ENCODE measurements at regions not wholly inside any gene's neighbourhood (a gene's known extent, or its start where the extent isn't known, plus 50 kb on each side); places are given as distances from the start of the nearest gene placed in this dataset.

GRCh38 chr5:167254132-167254531, 1037.3 kb upstream of the WWC1 start:
- no peak overlapping the region for H3K9ac ChIP-seq (ENCODE audit: low read length in 5 of 5)
- H3K4me3 ChIP-seq (ENCODE audit: low read depth in 1 of 5, low read length in 5 of 5): no peak overlapping the region
- no peak overlapping the region for H3K27ac ChIP-seq (ENCODE audit: low read depth, low read length)
- no peaks in the 10 kb centered on the region for H3K4me1 ChIP-seq (ENCODE audit: control insufficient read depth in 5 of 5, insufficient read depth in 5 of 5, low read length in 5 of 5)
- no peaks in the 10 kb centered on the region for H3K36me3 ChIP-seq (ENCODE audit: control insufficient read depth in 5 of 5, insufficient read depth in 5 of 5, low read length in 5 of 5)
- no peaks in the 10 kb centered on the region for H3K27me3 ChIP-seq (ENCODE audit: control insufficient read depth in 5 of 5, insufficient read depth in 4 of 5, low read length in 5 of 5)
- no peaks in the 10 kb centered on the region for H3K9me3 ChIP-seq (ENCODE audit: control insufficient read depth in 5 of 5, low read length in 5 of 5)

GRCh38 chr5:167255926-167256325, 1035.5 kb upstream of the WWC1 start:
- no peak overlapping the region for H3K27ac ChIP-seq (ENCODE audit: low read depth, low read length)
- no peaks in the 10 kb centered on the region for H3K36me3 ChIP-seq (ENCODE audit: control insufficient read depth in 5 of 5, insufficient read depth in 5 of 5, low read length in 5 of 5)
- no peaks in the 10 kb centered on the region for H3K4me1 ChIP-seq (ENCODE audit: control insufficient read depth in 5 of 5, insufficient read depth in 5 of 5, low read length in 5 of 5)
- H3K9ac ChIP-seq (ENCODE audit: low read length in 5 of 5): no peak overlapping the region
- H3K9me3 ChIP-seq (ENCODE audit: control insufficient read depth in 5 of 5, low read length in 5 of 5): no peaks in the 10 kb centered on the region
- H3K27me3 ChIP-seq (ENCODE audit: control insufficient read depth in 5 of 5, insufficient read depth in 4 of 5, low read length in 5 of 5): no peaks in the 10 kb centered on the region
- H3K4me3 ChIP-seq (ENCODE audit: low read depth in 1 of 5, low read length in 5 of 5): no peak overlapping the region

- H3K4me1 ChIP-seq (ENCODE audit: control insufficient read depth in 5 of 5, insufficient read depth in 5 of 5, low read length in 5 of 5): peaks cover 0 to 4% (median 0%) of the 10 kb centered on the region in 5 donors
- H3K4me3 ChIP-seq (ENCODE audit: low read depth in 1 of 5, low read length in 5 of 5): no peak overlapping the region
- no peaks in the 10 kb centered on the region for H3K9me3 ChIP-seq (ENCODE audit: control insufficient read depth in 5 of 5, low read length in 5 of 5)
- H3K36me3 ChIP-seq (ENCODE audit: control insufficient read depth in 5 of 5, insufficient read depth in 5 of 5, low read length in 5 of 5): no peaks in the 10 kb centered on the region
- H3K27ac ChIP-seq (ENCODE audit: low read depth, low read length): no peak overlapping the region
- no peaks in the 10 kb centered on the region for H3K27me3 ChIP-seq (ENCODE audit: control insufficient read depth in 5 of 5, insufficient read depth in 4 of 5, low read length in 5 of 5)
- no peak overlapping the region for H3K9ac ChIP-seq (ENCODE audit: low read length in 5 of 5)
These were observed 1031.6 kb upstream of the WWC1 start for GRCh38 chr5:167259806-167260205.

GRCh38 chr5:167261309-167262100, 1029.9 kb upstream of the WWC1 start:
- Histone ChIP-seq H3K4me1 (ENCODE audit: control insufficient read depth in 5 of 5, insufficient read depth in 5 of 5, low read length in 5 of 5) (peaks cover 0 to 4% (median 0%) of the 10 kb centered on the region in 5 donors), H3K4me3 (ENCODE audit: low read depth in 1 of 5, low read length in 5 of 5) (no peak overlapping the region), H3K9me3 (ENCODE audit: control insufficient read depth in 5 of 5, low read length in 5 of 5) (no peaks in the 10 kb centered on the region), H3K9ac (ENCODE audit: low read length in 5 of 5) (no peak overlapping the region), H3K27me3 (ENCODE audit: control insufficient read depth in 5 of 5, insufficient read depth in 4 of 5, low read length in 5 of 5) (no peaks in the 10 kb centered on the region), H3K27ac (ENCODE audit: low read depth, low read length) (no peak overlapping the region), H3K36me3 (ENCODE audit: control insufficient read depth in 5 of 5, insufficient read depth in 5 of 5, low read length in 5 of 5) (no peaks in the 10 kb centered on the region)

- no peak overlapping the region for H3K27ac ChIP-seq (ENCODE audit: low read depth, low read length)
- no peaks in the 10 kb centered on the region for H3K9me3 ChIP-seq (ENCODE audit: control insufficient read depth in 5 of 5, low read length in 5 of 5)
- H3K27me3 ChIP-seq (ENCODE audit: control insufficient read depth in 5 of 5, insufficient read depth in 4 of 5, low read length in 5 of 5): no peaks in the 10 kb centered on the region
These were observed 1028.3 kb upstream of the WWC1 start for GRCh38 chr5:167263185-167263584.

GRCh38 chr5:167264348-167264747, 1027.1 kb upstream of the WWC1 start:
- Histone ChIP-seq H3K27me3 (ENCODE audit: control insufficient read depth in 5 of 5, insufficient read depth in 4 of 5, low read length in 5 of 5) (no peaks in the 10 kb centered on the region), H3K4me1 (ENCODE audit: control insufficient read depth in 5 of 5, insufficient read depth in 5 of 5, low read length in 5 of 5) (peaks cover 0 to 4% (median 0%) of the 10 kb centered on the region in 5 donors), H3K9me3 (ENCODE audit: control insufficient read depth in 5 of 5, low read length in 5 of 5) (no peaks in the 10 kb centered on the region), H3K9ac (ENCODE audit: low read length in 5 of 5) (no peak overlapping the region), H3K4me3 (ENCODE audit: low read depth in 1 of 5, low read length in 5 of 5) (no peak overlapping the region), H3K27ac (ENCODE audit: low read depth, low read length) (no peak overlapping the region), H3K36me3 (ENCODE audit: control insufficient read depth in 5 of 5, insufficient read depth in 5 of 5, low read length in 5 of 5) (no peaks in the 10 kb centered on the region)

More at GRCh38 chr5:167263185-167263584, 1028.3 kb upstream of the WWC1 start:
- H3K4me1 ChIP-seq (ENCODE audit: control insufficient read depth in 5 of 5, insufficient read depth in 5 of 5, low read length in 5 of 5): peaks cover 0 to 4% (median 0%) of the 10 kb centered on the region in 5 donors
- H3K4me3 ChIP-seq (ENCODE audit: low read depth in 1 of 5, low read length in 5 of 5): no peak overlapping the region
- H3K9ac ChIP-seq (ENCODE audit: low read length in 5 of 5): no peak overlapping the region
- no peaks in the 10 kb centered on the region for H3K36me3 ChIP-seq (ENCODE audit: control insufficient read depth in 5 of 5, insufficient read depth in 5 of 5, low read length in 5 of 5)

GRCh38 chr5:167268337-167268736, 1023.1 kb upstream of the WWC1 start:
- Histone ChIP-seq H3K4me1 (ENCODE audit: control insufficient read depth in 5 of 5, insufficient read depth in 5 of 5, low read length in 5 of 5) (peaks cover 0 to 4% (median 0%) of the 10 kb centered on the region in 5 donors), H3K36me3 (ENCODE audit: control insufficient read depth in 5 of 5, insufficient read depth in 5 of 5, low read length in 5 of 5) (no peaks in the 10 kb centered on the region), H3K4me3 (ENCODE audit: low read depth in 1 of 5, low read length in 5 of 5) (no peak overlapping the region), H3K27me3 (ENCODE audit: control insufficient read depth in 5 of 5, insufficient read depth in 4 of 5, low read length in 5 of 5) (no peaks in the 10 kb centered on the region), H3K9ac (ENCODE audit: low read length in 5 of 5) (no peak overlapping the region), H3K27ac (ENCODE audit: low read depth, low read length) (no peak overlapping the region), H3K9me3 (ENCODE audit: control insufficient read depth in 5 of 5, low read length in 5 of 5) (no peaks in the 10 kb centered on the region)

GRCh38 chr5:167269146-167269545, 1022.3 kb upstream of the WWC1 start:
- Histone ChIP-seq H3K4me1 (ENCODE audit: control insufficient read depth in 5 of 5, insufficient read depth in 5 of 5, low read length in 5 of 5) (peaks cover 0 to 4% (median 0%) of the 10 kb centered on the region in 5 donors), H3K9me3 (ENCODE audit: control insufficient read depth in 5 of 5, low read length in 5 of 5) (no peaks in the 10 kb centered on the region), H3K4me3 (ENCODE audit: low read depth in 1 of 5, low read length in 5 of 5) (no peak overlapping the region), H3K9ac (ENCODE audit: low read length in 5 of 5) (no peak overlapping the region), H3K36me3 (ENCODE audit: control insufficient read depth in 5 of 5, insufficient read depth in 5 of 5, low read length in 5 of 5) (no peaks in the 10 kb centered on the region), H3K27ac (ENCODE audit: low read depth, low read length) (no peak overlapping the region), H3K27me3 (ENCODE audit: control insufficient read depth in 5 of 5, insufficient read depth in 4 of 5, low read length in 5 of 5) (no peaks in the 10 kb centered on the region)

- no peak overlapping the region for H3K4me3 ChIP-seq (ENCODE audit: low read depth in 1 of 5, low read length in 5 of 5)
- H3K27me3 ChIP-seq (ENCODE audit: control insufficient read depth in 5 of 5, insufficient read depth in 4 of 5, low read length in 5 of 5): no peaks in the 10 kb centered on the region
- no peaks in the 10 kb centered on the region for H3K36me3 ChIP-seq (ENCODE audit: control insufficient read depth in 5 of 5, insufficient read depth in 5 of 5, low read length in 5 of 5)
- no peaks in the 10 kb centered on the region for H3K9me3 ChIP-seq (ENCODE audit: control insufficient read depth in 5 of 5, low read length in 5 of 5)
- H3K9ac ChIP-seq (ENCODE audit: low read length in 5 of 5): no peak overlapping the region
- H3K4me1 ChIP-seq (ENCODE audit: control insufficient read depth in 5 of 5, insufficient read depth in 5 of 5, low read length in 5 of 5): no peaks in the 10 kb centered on the region
- no peak overlapping the region for H3K27ac ChIP-seq (ENCODE audit: low read depth, low read length)
These were observed 1020.4 kb upstream of the WWC1 start for GRCh38 chr5:167271081-167271480.

- no peak overlapping the region for H3K27ac ChIP-seq (ENCODE audit: low read depth, low read length)
- H3K27me3 ChIP-seq (ENCODE audit: control insufficient read depth in 5 of 5, insufficient read depth in 4 of 5, low read length in 5 of 5): no peaks in the 10 kb centered on the region
- no peaks in the 10 kb centered on the region for H3K36me3 ChIP-seq (ENCODE audit: control insufficient read depth in 5 of 5, insufficient read depth in 5 of 5, low read length in 5 of 5)
- no peaks in the 10 kb centered on the region for H3K9me3 ChIP-seq (ENCODE audit: control insufficient read depth in 5 of 5, low read length in 5 of 5)
- no peak overlapping the region for H3K9ac ChIP-seq (ENCODE audit: low read length in 5 of 5)
- no peaks in the 10 kb centered on the region for H3K4me1 ChIP-seq (ENCODE audit: control insufficient read depth in 5 of 5, insufficient read depth in 5 of 5, low read length in 5 of 5)
- H3K4me3 ChIP-seq (ENCODE audit: low read depth in 1 of 5, low read length in 5 of 5): no peak overlapping the region
These were observed 1019.9 kb upstream of the WWC1 start for GRCh38 chr5:167271511-167271910.

Measured in subcutaneous abdominal adipose tissue (tissue), 5 donors.